ENCODE measurements at regions not wholly inside any gene's neighbourhood (a gene's known extent, or its start where the extent isn't known, plus 50 kb on each side); places are given as distances from the start of the nearest gene placed in this dataset.
A peak's percentile ranks its signal among the peaks of the same experiment; 100 is the strongest.

DNA sequence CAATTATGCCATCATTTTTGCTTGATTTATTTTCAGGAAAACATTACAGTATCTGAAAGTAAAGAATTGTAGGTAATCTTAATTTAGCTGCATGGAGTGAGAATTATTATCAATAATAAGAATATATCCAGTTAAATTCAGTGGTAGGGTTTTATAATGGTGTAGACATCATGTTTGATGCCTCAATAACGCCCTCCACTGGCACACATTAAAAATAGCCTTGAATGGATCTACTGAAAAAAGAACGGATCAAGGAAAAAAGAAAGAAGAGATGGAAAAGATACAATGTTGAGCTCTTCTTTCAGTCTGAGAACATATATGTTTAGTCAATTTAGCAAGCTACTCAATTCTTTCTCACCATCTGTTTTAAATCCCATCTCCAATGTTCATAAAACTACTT is 319.2 kb downstream of the CDC14C start:
- no peak for DNase-seq (ENCODE audit: low spot score in 2 of 2)
- FAIRE-seq: no peak

GRCh38 chr7:49244543-49244942 is 320.2 kb downstream of the CDC14C start:
- FAIRE-seq (no peak), DNase-seq (ENCODE audit: low spot score in 2 of 2) (no peak)

DNA sequence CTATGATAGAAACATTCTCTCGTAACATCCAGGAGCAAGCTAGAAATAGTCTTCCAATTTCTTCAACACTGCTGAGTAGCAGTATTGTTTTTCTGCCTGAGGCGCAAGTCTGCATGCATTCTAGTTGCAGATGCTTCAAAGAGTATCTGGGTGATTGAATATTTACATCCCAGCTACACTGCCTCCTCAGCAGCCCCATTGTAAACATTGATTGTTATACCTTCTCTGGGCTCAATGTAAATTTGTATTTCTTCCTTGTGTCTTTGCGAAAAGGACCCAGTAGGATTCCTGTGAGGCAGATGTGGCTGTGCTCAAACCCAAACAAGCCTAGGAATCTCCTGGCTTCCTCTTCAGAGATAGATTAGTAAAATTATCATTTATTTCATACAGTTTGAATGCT is 320.7 kb downstream of the CDC14C start:
- DNase-seq (ENCODE audit: low spot score in 2 of 2) (no peak), FAIRE-seq (no peak)

DNA sequence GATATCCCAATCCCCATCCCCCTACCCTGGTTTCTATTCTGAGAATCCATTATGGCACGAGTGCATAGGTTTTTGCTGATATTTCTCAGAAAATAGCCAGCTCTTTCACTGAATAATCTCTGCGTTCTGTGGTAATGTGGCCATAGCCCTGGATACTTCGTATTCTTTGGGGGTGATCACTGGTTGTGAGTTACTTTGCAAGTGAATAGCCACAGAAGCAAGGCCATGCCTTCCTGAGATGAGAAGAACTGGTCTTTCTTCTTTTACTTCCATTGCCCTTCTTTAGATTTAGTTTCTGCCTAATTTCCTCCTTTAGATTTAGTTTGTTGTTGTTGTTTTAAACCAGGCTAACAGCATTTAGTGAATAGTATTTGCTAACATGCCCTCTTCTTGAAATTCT is 323.4 kb downstream of the CDC14C start:
- DNase-seq (ENCODE audit: low spot score in 2 of 2) (no peak), FAIRE-seq (no peak)

GRCh38 chr7:49255054-49255453 is 330.7 kb downstream of the CDC14C start:
- DNase-seq (ENCODE audit: low spot score in 2 of 2): no peak
- no peak for FAIRE-seq

- DNase-seq (ENCODE audit: low spot score in 2 of 2): no peak
- no peak for FAIRE-seq
Observed at GRCh38 chr7:49260538-49260937, 336.2 kb downstream of the CDC14C start.

GRCh38 chr7:49261928-49262327 is 337.6 kb downstream of the CDC14C start:
- DNase-seq (ENCODE audit: low spot score in 2 of 2): no peak
- no peak for FAIRE-seq

- no peak for FAIRE-seq
Observed at GRCh38 chr7:49264530-49264929, 340.2 kb downstream of the CDC14C start.

GRCh38 chr7:49273897-49274296 is 349.6 kb downstream of the CDC14C start:
- no peak for DNase-seq (ENCODE audit: low spot score in 2 of 2)
- FAIRE-seq: no peak

More at GRCh38 chr7:49264530-49264929, 340.2 kb downstream of the CDC14C start:
- DNase-seq (ENCODE audit: low spot score in 2 of 2): no peak

- DNase-seq (ENCODE audit: low spot score in 2 of 2) (no peak), FAIRE-seq (no peak)
Observed at GRCh38 chr7:49279891-49280290, 355.5 kb downstream of the CDC14C start.

- FAIRE-seq (no peak), DNase-seq (ENCODE audit: low spot score in 2 of 2) (no peak)
Observed at GRCh38 chr7:49287653-49288052, 363.3 kb downstream of the CDC14C start.

DNA sequence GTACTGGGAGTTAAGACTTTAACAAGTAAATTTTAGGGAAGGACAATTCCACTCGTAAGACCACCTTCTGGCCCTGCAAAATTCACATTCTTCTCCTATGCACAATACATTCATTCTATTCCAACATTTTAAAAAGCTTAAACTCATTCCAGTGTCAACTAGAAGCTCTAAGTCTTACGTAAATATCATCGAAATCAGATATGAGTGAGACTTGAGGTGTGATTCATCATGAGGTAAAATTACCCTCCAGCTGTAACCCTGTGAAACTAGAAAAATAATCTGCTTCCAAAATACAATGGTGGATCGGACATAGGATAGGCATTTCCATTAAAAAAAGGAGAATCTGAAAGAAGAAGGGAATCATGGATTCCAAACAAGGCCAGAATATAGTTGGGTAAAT is 370.3 kb downstream of the CDC14C start:
- FAIRE-seq: no peak
- DNase-seq (ENCODE audit: low spot score in 2 of 2): no peak

GRCh38 chr7:49295146-49295545 is 370.8 kb downstream of the CDC14C start:
- DNase-seq (ENCODE audit: low spot score in 2 of 2) (peak in 1 of 2 donors; percentile 1), FAIRE-seq (no peak)

DNA sequence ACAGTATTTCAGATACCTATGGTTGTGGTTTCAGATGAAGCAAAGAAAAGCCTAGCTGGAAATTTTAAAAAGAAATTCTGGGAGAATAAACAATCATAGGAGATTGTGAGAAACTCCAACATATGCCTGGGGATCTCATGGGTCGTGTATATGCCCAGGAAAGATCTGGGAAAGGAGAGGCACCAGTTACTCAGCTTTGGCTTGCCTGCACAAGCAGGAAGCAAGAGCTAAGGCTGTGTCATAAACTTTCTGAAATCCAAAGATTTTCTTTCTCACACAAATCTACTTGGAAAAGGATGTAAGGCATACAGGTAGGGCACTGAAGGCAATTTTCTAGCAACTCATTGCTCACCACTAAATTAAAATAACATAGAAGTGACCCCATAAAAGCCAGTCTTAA is 373.6 kb downstream of the CDC14C start:
- no peak for FAIRE-seq
- DNase-seq (ENCODE audit: low spot score in 2 of 2): no peak

DNA sequence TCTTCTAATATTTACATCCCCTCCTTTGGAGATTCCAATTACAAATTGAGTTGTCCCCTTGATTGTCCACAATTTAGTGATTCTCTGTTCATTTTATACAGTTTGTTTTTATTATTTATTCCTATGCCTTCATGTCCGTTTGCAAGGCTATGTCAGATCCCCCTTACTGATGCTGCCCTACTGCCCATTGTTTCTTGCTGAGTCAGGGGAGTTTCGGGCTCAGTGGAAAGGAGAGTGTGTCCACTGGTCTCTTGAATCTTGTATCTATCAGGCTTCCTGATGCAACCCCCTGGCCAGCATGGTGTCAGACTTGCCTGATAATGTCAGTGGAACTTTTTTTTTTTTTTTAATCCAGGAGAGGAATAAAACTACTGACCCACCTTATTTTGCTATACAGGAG is 384.4 kb downstream of the CDC14C start:
- no peak for DNase-seq (ENCODE audit: low spot score in 2 of 2)
- no peak for FAIRE-seq

DNA sequence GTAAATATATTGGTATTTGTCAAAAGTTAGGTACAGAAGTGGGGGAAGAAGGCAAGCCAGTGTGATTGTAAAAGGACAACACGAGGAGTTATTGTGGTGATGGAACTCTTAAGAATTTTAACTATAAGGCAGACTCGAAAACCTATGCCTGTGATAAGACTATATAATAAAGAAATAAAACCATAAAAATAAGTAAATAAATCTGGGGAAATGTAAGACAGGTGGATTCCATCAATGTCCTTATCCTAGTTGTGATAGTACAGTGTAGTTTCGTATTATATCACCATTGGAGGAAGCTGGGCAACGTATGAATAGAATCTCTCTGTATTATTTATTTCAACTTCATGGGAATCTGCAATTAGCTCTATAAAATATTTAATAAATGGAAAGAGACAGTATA is 395.7 kb downstream of the CDC14C start:
- no peak for FAIRE-seq

DNA sequence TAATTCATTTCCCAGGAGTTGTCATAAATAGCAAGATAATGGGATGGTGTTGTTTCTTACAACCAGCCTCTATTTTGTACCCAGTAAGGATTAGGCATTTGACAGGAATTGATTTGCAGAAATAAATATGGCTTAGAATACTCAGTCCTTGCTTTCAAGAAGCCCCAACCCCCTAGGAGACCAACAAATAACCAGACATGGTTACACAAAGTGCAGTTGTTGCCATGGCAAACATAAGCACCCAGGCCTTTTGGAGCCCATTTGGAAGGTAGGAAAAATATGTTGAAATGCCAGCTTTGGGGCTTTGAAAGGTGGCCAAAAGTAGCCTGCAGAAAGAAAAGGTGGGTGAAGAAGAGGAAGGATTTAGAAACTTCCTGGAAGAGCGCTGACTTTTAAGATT is 397.5 kb downstream of the CDC14C start:
- no peak for DNase-seq (ENCODE audit: low spot score in 2 of 2)
- FAIRE-seq: no peak

More for the DNA sequence above, 395.7 kb downstream of the CDC14C start:
- no peak for DNase-seq (ENCODE audit: low spot score in 2 of 2)

DNA sequence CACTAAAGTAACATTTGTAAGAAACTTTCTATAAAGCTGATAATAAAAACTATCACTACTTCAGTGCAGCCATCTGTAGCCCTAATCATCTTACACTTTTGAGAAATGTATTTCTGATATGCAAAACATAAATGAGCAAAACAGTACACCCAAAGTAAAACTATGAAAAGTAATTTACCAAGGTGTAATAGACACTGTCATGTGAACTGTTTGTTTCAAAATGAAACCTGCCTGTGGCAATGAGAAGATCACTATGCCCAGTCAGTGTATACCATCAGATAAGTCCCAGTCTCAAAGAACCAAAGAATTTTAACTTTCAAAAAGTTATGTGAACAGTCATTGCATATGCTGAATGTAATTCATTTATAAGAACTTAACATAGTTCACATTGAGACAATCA is 398.1 kb downstream of the CDC14C start:
- no peak for FAIRE-seq

DNA sequence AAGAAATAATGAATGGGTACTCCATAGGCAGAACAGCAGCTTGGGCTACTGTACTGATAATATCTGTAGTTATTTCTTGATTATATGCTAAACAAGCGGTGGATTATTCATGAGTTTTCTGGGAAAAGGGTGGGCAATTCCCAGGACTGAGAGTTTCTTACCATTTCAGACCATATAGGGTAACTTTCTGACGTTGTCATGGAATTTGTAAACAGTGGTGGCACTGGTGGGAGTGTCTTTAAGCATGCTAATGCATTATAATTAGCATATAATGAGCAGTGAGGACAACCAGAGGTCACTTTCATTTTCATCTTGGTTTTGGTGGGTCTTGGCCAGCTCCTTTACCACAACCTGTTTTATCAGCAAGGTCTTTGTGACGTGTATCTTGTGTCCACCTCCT is 399.7 kb downstream of the CDC14C start:
- FAIRE-seq (no peak), DNase-seq (ENCODE audit: low spot score in 2 of 2) (no peak)

More for the DNA sequence above, 398.1 kb downstream of the CDC14C start:
- no peak for DNase-seq (ENCODE audit: low spot score in 2 of 2)

DNA sequence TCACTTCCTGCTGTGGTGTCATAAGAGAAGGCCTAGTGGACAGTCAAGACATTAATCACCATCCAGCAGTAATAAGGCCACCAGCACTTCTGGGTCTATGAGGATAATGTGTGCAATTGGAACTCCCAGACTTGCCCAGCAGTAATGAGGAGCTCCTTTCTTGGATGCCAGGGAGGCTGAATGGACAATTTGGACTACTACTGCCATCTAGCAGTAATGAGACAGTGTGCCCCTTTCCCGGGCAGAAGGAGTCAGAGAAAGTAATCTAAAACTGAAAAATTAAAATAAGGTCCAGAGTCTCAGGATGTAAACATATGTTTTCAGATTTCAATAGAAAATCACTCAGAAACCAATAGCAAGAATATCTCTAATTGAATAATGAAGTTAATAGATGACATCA is 400.4 kb downstream of the CDC14C start:
- FAIRE-seq (no peak), DNase-seq (ENCODE audit: low spot score in 2 of 2) (no peak)

DNA sequence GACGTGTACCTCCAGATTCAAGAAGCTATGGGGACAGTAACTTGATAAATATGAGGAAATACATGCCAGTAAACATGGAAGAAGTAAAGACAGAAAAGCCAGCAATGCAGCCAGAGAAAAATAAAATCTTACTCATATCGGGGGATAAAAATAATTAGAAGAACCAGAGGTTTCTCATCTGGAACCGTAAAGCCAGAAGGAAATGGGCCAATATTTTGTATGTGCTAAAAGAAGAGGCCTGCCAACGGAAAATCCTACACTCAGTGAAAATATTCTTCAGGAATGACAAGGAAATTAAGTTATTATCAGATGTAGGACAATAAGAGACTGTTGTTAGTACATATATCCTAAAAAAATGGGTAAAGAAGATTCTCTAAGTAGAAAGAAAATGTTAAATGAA is 401.2 kb downstream of the CDC14C start:
- FAIRE-seq: no peak
- DNase-seq (ENCODE audit: low spot score in 2 of 2): no peak

DNA sequence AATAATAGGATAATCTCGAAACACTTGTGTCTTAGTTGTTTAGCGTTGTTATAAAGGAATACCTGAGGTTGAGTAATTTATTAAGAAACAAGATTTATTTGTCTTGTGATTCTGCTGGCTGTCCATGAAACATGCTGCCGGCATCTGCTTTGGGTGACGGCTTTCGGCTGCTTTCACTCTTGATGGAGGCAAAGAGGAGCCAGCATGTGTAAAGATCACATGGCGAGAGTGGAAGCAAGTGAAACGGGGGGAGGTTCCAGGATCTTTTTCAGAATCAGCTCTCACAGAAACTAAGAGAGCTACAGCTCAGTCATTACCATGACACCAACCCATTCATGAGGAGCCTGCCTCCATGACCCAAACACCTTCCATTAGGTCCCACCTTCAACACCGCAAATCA is 402.8 kb downstream of the CDC14C start:
- FAIRE-seq (no peak), DNase-seq (ENCODE audit: low spot score in 2 of 2) (no peak)

- FAIRE-seq (no peak), DNase-seq (ENCODE audit: low spot score in 2 of 2) (no peak)
Observed at GRCh38 chr7:49333180-49333881, 409.0 kb downstream of the CDC14C start.
